H9 (cell line): ENCODE measurements at regions not wholly inside any gene's neighbourhood (a gene's known extent, or its start where the extent isn't known, plus 50 kb on each side); places are given as distances from the start of the nearest gene placed in this dataset.

ENCODE experiments used
- DNase-seq: peaks from one replicate; pipeline ENCODE4 v3.0.0-alpha.2; 2017
- H2AFZ ChIP-seq: one replicate; pipeline ENCODE4 v1.6.1; 2013; ENCODE audit warnings: mild to moderate bottlenecking, low read length, control low read depth, moderate library complexity
- H2AK5ac ChIP-seq: 2 replicates; pipeline ENCODE4 v1.6.1; 2013; ENCODE audit warnings: low read length, control low read depth, mixed read lengths; ENCODE audit not compliant: insufficient read length
- H2BK120ac ChIP-seq: one replicate; pipeline ENCODE4 v1.6.1; 2013; ENCODE audit warnings: low read depth, mild to moderate bottlenecking, low read length, control low read depth, inconsistent platforms; ENCODE audit not compliant: poor library complexity, severe bottlenecking
- H2BK12ac ChIP-seq: 2 replicates; pipeline ENCODE4 v1.6.1; 2013; ENCODE audit warnings: low read length, control low read depth, mixed read lengths, low read depth; ENCODE audit not compliant: insufficient read length
- H2BK15ac ChIP-seq: 2 replicates; pipeline ENCODE4 v1.6.1; 2013; ENCODE audit warnings: low read depth, low read length, control low read depth
- H2BK20ac ChIP-seq: one replicate; pipeline ENCODE4 v1.6.1; 2013; ENCODE audit warnings: low read depth, mild to moderate bottlenecking, low read length, control low read depth, inconsistent platforms; ENCODE audit not compliant: poor library complexity, severe bottlenecking
- H2BK5ac ChIP-seq: 2 replicates; pipeline ENCODE4 v1.6.1; 2013; ENCODE audit warnings: low read length, control low read depth, mixed read lengths; ENCODE audit not compliant: insufficient read length
- H3K14ac ChIP-seq: 2 replicates; pipeline ENCODE4 v1.6.1; 2013; ENCODE audit warnings: low read length, control low read depth; ENCODE audit not compliant: insufficient read depth
- H3K18ac ChIP-seq: 2 replicates; pipeline ENCODE4 v1.6.1; 2013; ENCODE audit warnings: low read depth, mild to moderate bottlenecking, mixed read lengths, low read length, control low read depth; ENCODE audit not compliant: insufficient read length
- H3K23ac ChIP-seq: 2 replicates; pipeline ENCODE4 v1.6.1; 2013; ENCODE audit warnings: low read length, control low read depth, mixed read lengths, low read depth; ENCODE audit not compliant: insufficient read length
- H3K23me2 ChIP-seq: 2 replicates; pipeline ENCODE4 v1.6.1; 2013; ENCODE audit warnings: low read depth, mild to moderate bottlenecking, mixed read lengths, low read length, control low read depth; ENCODE audit not compliant: insufficient read length, poor library complexity, severe bottlenecking
- H3K27ac ChIP-seq: 2 replicates; pipeline ENCODE4 v1.5.1; 2013; ENCODE audit warnings: low read length, control low read depth, mixed read lengths, low read depth; ENCODE audit not compliant: insufficient read length
- H3K27me3 ChIP-seq: 2 replicates; pipeline ENCODE4 v1.6.1; 2013; ENCODE audit warnings: low read length, control low read depth, inconsistent platforms; ENCODE audit not compliant: insufficient read depth
- H3K4ac ChIP-seq: 2 replicates; pipeline ENCODE4 v1.6.1; 2013; ENCODE audit warnings: low read depth, mild to moderate bottlenecking, control low read depth, inconsistent platforms, low read length, moderate library complexity
- H3K4me1 ChIP-seq: 2 replicates; pipeline ENCODE4 v1.6.1; 2013; ENCODE audit warnings: low read length, control low read depth, inconsistent platforms; ENCODE audit not compliant: insufficient read depth
- H3K4me2 ChIP-seq: 2 replicates; pipeline ENCODE4 v1.6.1; 2013; ENCODE audit warnings: low read length, control low read depth, mixed read lengths; ENCODE audit not compliant: insufficient read length, insufficient read depth
- H3K56ac ChIP-seq: 2 replicates; pipeline ENCODE4 v1.6.1; 2013; ENCODE audit warnings: low read depth, mild to moderate bottlenecking, mixed read lengths, low read length, control low read depth; ENCODE audit not compliant: insufficient read length
- H3K79me1 ChIP-seq: 2 replicates; pipeline ENCODE4 v1.6.1; 2013; ENCODE audit warnings: low read depth, mild to moderate bottlenecking, moderate library complexity, low read length, control low read depth, inconsistent platforms; ENCODE audit not compliant: insufficient read depth, poor library complexity, severe bottlenecking
- H3K79me2 ChIP-seq: 2 replicates; pipeline ENCODE4 v1.6.1; 2013; ENCODE audit warnings: low read length, control low read depth, inconsistent platforms; ENCODE audit not compliant: insufficient read depth
- H3K9ac ChIP-seq: 2 replicates; pipeline ENCODE4 v1.6.1; 2013; ENCODE audit warnings: low read length, control low read depth, mixed read lengths; ENCODE audit not compliant: insufficient read length; ENCODE audit errors: extremely low read depth
- H3K9me3 ChIP-seq: one replicate; pipeline ENCODE4 v1.6.1; 2013; ENCODE audit warnings: low read depth, low read length, inconsistent platforms; ENCODE audit not compliant: control insufficient read depth
- H3T11ph ChIP-seq: one replicate; pipeline ENCODE4 v1.6.1; 2013; ENCODE audit warnings: mild to moderate bottlenecking, low read length, control low read depth, inconsistent platforms
- H4K20me1 ChIP-seq: one replicate; pipeline ENCODE4 v1.6.1; 2013; ENCODE audit not compliant: control insufficient read depth, insufficient read length, insufficient read depth
- H4K5ac ChIP-seq: 2 replicates; pipeline ENCODE4 v1.6.1; 2013; ENCODE audit warnings: low read depth, mild to moderate bottlenecking, mixed read lengths, low read length, control low read depth; ENCODE audit not compliant: insufficient read length
- H4K8ac ChIP-seq: replicated peaks from 2 replicates; pipeline ENCODE4 v1.6.1; 2013; ENCODE audit warnings: low read length, control low read depth, mixed read lengths, low read depth; ENCODE audit not compliant: insufficient read length
- H4K91ac ChIP-seq: 2 replicates; pipeline ENCODE4 v1.6.1; 2013; ENCODE audit warnings: low read depth, mild to moderate bottlenecking, moderate library complexity, mixed read lengths, low read length, control low read depth; ENCODE audit not compliant: insufficient read length
- H3K27ac Mint-ChIP-seq, 3 experiments: 2 replicates in 2 of 3; 3 replicates in 1 of 3; pipeline ENCODE4 v1.8.0; 2020 to 2021; ENCODE audit warnings: mixed read lengths in 3 of 3, mild to moderate bottlenecking in 1 of 3, moderate library complexity in 1 of 3
- H3K27me3 Mint-ChIP-seq: 2 replicates; pipeline ENCODE4 v1.8.0; 2021; ENCODE audit warnings: low read depth, mild to moderate bottlenecking, moderate library complexity, mixed read lengths
- H3K36me3 Mint-ChIP-seq, 3 experiments: 2 replicates in 2 of 3; 3 replicates in 1 of 3; pipeline ENCODE4 v1.8.0; 2020 to 2021; ENCODE audit warnings: low read depth in 3 of 3, mixed read lengths in 3 of 3; ENCODE audit not compliant: insufficient read depth in 1 of 3
- H3K4me1 Mint-ChIP-seq, 2 experiments: 2 replicates each; pipeline ENCODE4 v1.8.0; 2020; ENCODE audit warnings: mixed read lengths in 2 of 2
- H3K4me3 Mint-ChIP-seq, 2 experiments: 2 replicates in 1 of 2; 3 replicates in 1 of 2; pipeline ENCODE4 v1.8.0; 2020 to 2021; ENCODE audit warnings: mild to moderate bottlenecking in 2 of 2, mixed read lengths in 2 of 2, moderate library complexity in 1 of 2
- H3K9me3 Mint-ChIP-seq, 2 experiments: 2 replicates in 1 of 2; 3 replicates in 1 of 2; pipeline ENCODE4 v1.8.0; 2020; ENCODE audit warnings: mild to moderate bottlenecking in 2 of 2, mixed read lengths in 2 of 2, moderate library complexity in 1 of 2
- WGBS: extraction: QIAGEN DNeasy Blood & Tissue Kit; methylation state at CpG from one replicate; pipeline ENCODE4 v1.1.7; 2013; ENCODE audit warnings: missing lambda C conversion rate, low lambda C conversion rate, mixed read lengths; ENCODE audit not compliant: insufficient read length; ENCODE audit errors: extremely low coverage; 5-methylcytosine and 5-hydroxymethylcytosine counted together
- TF ChIP-seq, protein P1 (sequence below): fragments of 200-600 bp; sonication (generic); conservative IDR thresholded peaks from 3 replicates; pipeline ENCODE4 v1.8.0; 2021; ENCODE audit warnings: antibody characterized with exemption, mild to moderate bottlenecking

DNA sequence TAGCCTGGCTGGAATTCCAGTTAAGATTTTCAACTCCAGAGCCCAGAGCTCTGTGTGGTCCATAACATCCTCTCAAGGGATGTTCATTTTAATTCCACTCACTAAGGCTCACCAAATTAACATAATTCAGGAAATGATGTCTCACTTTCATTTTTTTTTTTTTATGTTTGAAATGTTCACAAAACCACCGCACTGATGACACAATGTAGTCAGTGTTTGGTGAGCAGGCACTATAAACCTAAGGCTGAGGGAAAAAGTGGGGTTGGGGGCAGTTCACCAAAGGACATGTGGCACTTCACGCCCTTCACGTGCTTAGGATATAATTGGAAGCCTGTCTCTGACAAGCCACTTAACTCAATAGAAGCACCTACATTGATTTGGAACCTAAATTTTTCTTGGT, 177.3 kb upstream of the CAMK1G start:
- no peak overlapping the region for H3K4ac ChIP-seq
- no peak overlapping the region for H2BK15ac ChIP-seq
- H3K23me2 ChIP-seq, result no peaks in the 10 kb centered on the region
- no peak overlapping the region for H2AK5ac ChIP-seq
- no peaks in the 10 kb centered on the region for H3K79me1 ChIP-seq
- H2BK12ac ChIP-seq, result no peak overlapping the region
- H3K4me2 ChIP-seq, result no peak overlapping the region
- no peaks in the 10 kb centered on the region for H3K9me3 ChIP-seq
- H3T11ph ChIP-seq, result no peak overlapping the region
- no peaks in the 10 kb centered on the region for H4K20me1 ChIP-seq
- TF ChIP-seq, protein P1, sequence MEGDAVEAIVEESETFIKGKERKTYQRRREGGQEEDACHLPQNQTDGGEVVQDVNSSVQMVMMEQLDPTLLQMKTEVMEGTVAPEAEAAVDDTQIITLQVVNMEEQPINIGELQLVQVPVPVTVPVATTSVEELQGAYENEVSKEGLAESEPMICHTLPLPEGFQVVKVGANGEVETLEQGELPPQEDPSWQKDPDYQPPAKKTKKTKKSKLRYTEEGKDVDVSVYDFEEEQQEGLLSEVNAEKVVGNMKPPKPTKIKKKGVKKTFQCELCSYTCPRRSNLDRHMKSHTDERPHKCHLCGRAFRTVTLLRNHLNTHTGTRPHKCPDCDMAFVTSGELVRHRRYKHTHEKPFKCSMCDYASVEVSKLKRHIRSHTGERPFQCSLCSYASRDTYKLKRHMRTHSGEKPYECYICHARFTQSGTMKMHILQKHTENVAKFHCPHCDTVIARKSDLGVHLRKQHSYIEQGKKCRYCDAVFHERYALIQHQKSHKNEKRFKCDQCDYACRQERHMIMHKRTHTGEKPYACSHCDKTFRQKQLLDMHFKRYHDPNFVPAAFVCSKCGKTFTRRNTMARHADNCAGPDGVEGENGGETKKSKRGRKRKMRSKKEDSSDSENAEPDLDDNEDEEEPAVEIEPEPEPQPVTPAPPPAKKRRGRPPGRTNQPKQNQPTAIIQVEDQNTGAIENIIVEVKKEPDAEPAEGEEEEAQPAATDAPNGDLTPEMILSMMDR, result no peak
- H3K36me3 Mint-ChIP-seq, result no peaks in the 10 kb centered on the region; a peak in 1 of 7 replicates
- peaks cover 5 to 12% of the 10 kb centered on the region in 2 experiments for H3K4me1 Mint-ChIP-seq
- H3K27ac ChIP-seq, result no peak overlapping the region
- no peak overlapping the region for H3K18ac ChIP-seq
- no peaks in the 10 kb centered on the region; the same call in 1 of the 2 replicates for H3K27me3 Mint-ChIP-seq
- no peak overlapping the region for H4K5ac ChIP-seq
- no peaks in the 10 kb centered on the region for H3K9me3 Mint-ChIP-seq
- H2BK120ac ChIP-seq, result no peak overlapping the region
- no peak for DNase-seq
- peak overlapping the region in 2 of 3 experiments; percentile 79 to 89; a peak in 4 of 7 replicates for H3K27ac Mint-ChIP-seq
- no peak overlapping the region for H2BK20ac ChIP-seq
- no peak overlapping the region for H4K91ac ChIP-seq
- WGBS, result no CpG with 5 or more reads among the region's 3 CpGs
- no peak overlapping the region for H3K9ac ChIP-seq
- no peak overlapping the region for H3K4me3 Mint-ChIP-seq
- no peak overlapping the region for H3K14ac ChIP-seq
- no peak overlapping the region for H4K8ac ChIP-seq
- H3K79me2 ChIP-seq, result no peaks in the 10 kb centered on the region
- H3K23ac ChIP-seq, result no peak overlapping the region
- H3K4me1 ChIP-seq, result peaks cover 7% of the 10 kb centered on the region; the same call in 1 of the 2 replicates
- H3K56ac ChIP-seq, result no peak overlapping the region
- no peaks in the 10 kb centered on the region for H3K27me3 ChIP-seq
- H2BK5ac ChIP-seq, result no peak overlapping the region
- no peak overlapping the region for H2AFZ ChIP-seq
